Endothelial cell of umbilical vein (primary cell): ENCODE measurements at regions not wholly inside any gene's neighbourhood (a gene's known extent, or its start where the extent isn't known, plus 50 kb on each side); places are given as distances from the start of the nearest gene placed in this dataset.

Source experiments
- CTCF ChIP-seq, 2 donors: IDR thresholded peaks; 1 replicate in 1 of 2; 2 replicates in 1 of 2; pipeline ENCODE4 v1.5.1; 2011; ENCODE audit warnings: low read length in 2 of 2, mild to moderate bottlenecking in 2 of 2, moderate library complexity in 2 of 2, control low read depth in 1 of 2, inconsistent platforms in 1 of 2, low read depth in 1 of 2; ENCODE audit not compliant: insufficient read depth in 1 of 2; ENCODE audit errors: extremely low read depth in 1 of 2
- EZH2 ChIP-seq: IDR thresholded peaks from 2 replicates; pipeline ENCODE4 v1.6.1; 2012; ENCODE audit warnings: borderline replicate concordance, low read depth, mild to moderate bottlenecking, moderate library complexity, low read length, inconsistent platforms; ENCODE audit not compliant: severe bottlenecking

DNA sequence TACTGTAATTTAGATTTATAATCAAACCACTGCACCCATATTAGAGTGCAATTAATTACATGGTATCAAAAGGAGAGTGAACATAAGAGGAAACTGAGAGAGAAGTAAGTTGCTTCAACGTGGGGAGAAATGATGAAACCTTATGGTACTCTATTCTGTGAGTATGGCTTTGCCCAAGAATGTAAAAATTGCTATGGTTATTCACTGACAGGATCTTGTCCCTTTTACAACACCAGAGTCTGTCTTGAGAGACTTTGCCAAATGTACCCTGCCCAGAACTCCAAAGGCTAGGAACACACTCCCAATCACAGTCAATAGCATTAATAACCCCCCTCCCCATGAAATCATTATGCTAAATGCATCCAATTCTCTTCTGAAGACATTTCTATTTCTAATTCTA lies 974.8 kb upstream of the POU3F3 start:
- no peak for TF ChIP-seq EZH2
- TF ChIP-seq CTCF (IDR thresholded peaks at IDR 0.05; ENCODE audit: extremely low read depth in 1 of 2, insufficient read depth in 1 of 2, low read depth in 1 of 2, low read length in 2 of 2): no peak
